ENCODE measurements at regions not wholly inside any gene's neighbourhood (a gene's known extent, or its start where the extent isn't known, plus 50 kb on each side); places are given as distances from the start of the nearest gene placed in this dataset.

GRCh38 chr10:4638099-4638498 is 187.9 kb upstream of the AKR1E2 start:
- no peak for TF ChIP-seq CTCF (IDR thresholded peaks at IDR 0.05 in 4 of 5, conservative IDR thresholded peaks at IDR 0.05 in 1 of 5)
- no peak for TF ChIP-seq POLR2A (IDR thresholded peaks at IDR 0.05)
